KBM-7 (cell line): ENCODE measurements at regions not wholly inside any gene's neighbourhood (a gene's known extent, or its start where the extent isn't known, plus 50 kb on each side); places are given as distances from the start of the nearest gene placed in this dataset.
"Not testable (repeated sequence)": the region's sequence is repeated elsewhere in the genome, so short reads cannot be mapped to it uniquely, and the experiment has no call there.

Experiments used
- DNase-seq: peaks from one replicate; pipeline ENCODE4 v3.0.0-alpha.2; 2015
- in situ Hi-C: fragments of 300-500 bp; cut with MboI; formaldehyde crosslinking; loops from 2 replicates; pipeline ENCODE4 v1.14.3; 2020; ENCODE audit warnings: low sequenced_read_pairs, low pct_unique_long_range_greater_than_20kb, mixed read lengths

DNA sequence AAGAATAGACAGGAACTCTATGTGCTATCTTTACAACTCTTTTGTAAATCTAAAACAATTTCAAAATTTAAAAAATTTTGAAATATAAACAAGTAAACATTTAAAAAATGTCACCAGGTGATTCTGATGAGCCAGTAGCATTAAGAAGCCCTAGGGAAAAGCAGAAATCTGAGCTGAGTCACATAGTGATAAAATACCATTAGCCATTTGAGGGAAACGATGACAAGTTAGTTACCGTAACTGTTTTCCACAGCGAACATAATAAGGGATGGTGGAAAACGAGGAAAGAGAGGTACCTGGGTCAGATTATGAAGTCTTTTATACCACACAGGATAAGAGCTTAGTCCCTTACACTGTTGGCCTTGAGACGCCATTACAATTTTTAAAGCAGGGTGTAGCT is 55.5 kb downstream of the PRR15 start:
- DNase-seq, result no peak
- in situ Hi-C loops, result no loop called here

DNA sequence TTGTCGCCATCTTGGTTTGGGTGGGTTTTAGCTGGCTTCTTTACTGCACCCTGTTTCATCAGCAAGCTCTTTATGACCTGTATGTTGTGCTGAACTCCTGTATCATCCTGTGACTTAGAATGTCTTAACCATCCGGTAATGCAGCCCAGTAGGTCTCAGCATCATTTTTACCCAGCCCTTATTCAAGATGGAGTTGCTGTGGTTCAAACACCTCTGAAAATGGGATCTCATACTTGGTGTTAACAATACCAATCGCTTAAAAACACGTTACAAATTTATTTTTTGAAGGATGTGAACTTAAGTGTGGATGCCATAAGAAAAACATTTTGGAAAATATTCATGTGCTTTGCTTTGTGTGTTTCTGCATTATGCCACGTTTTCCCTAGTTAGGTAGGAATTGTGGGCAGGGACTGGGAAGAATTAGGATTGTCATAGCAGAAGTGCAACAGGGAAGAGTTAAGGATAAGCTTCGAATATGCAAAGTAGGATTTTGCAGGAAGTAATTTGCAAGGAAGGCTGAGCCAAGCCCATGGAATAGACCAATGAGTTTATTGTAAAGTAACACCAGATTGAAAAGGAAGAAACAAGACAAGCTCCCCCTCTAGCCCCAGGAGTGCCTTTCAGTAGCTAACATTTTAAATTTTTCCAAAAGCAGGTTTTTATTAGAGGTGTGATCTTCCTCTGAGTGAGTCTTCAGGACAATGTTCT is 56.4 kb downstream of the PRR15 start:
- in situ Hi-C loops, result no loop called here

DNA sequence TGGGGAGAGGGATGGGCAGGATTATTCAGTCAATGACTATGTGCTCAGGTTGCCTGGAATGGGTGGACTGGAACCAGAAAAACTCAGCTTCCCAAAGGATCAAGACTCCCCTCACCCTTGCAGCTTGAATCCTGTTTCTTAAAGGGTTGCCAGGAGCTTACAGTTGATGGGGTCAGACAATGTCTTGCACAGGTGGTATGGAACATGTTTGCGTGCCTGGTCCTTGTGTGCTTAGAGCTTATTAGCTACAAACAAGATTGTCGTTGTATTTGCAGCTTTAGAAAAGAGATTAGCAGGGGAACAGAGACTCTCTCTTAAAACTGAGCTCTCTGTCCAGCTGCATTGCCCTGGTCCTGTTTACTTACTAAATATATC is 56.9 kb downstream of the PRR15 start:
- in situ Hi-C loops, result no loop called here

More for the DNA sequence above, 56.4 kb downstream of the PRR15 start:
- no peak for DNase-seq

DNA sequence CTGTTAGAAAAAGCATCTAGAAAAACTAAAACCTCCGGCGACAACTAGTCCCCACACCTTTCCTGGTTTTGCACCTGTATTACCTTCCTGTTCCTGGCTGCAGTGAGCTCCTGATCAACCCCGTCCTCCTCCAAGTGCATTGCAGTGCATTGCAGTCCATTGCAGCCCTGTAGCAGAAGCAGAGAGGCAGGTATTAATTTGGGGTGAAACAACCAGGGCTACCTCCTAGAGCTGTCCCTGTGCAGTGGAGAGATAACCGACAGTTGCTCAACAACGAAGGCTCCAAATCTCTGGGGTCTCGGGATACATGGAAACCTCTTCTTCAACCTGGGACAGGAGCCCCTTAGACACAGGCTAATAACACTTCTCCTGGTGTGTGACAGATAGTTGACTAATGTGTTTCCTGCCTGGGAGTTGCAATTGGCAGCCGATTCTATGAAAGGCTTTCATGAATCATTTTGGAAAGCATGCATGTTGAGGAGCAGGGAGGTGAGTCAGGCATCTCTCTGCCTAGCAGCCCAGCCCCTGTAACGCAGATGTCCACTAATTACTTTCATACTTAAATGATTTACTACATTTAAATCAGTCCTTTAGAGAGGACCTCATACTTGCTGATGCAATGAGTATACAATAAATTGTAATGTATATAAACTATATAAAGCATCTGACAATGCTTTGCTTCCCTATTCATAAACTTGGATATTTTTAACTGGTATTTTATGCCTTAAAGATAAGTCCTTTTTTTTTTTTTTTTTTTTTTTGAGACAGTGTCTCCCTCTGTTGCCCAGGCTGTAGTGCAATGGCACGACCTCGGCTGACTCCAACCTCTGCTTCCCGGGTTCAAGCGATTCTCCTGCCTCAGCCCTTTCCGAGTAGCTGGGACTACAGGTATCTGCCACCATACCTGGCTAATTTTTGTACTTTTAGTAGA is 59.0 kb downstream of the PRR15 start:
- DNase-seq, result no peak
- in situ Hi-C loops, result no loop called here

More for the DNA sequence above, 56.9 kb downstream of the PRR15 start:
- DNase-seq, result no peak

DNA sequence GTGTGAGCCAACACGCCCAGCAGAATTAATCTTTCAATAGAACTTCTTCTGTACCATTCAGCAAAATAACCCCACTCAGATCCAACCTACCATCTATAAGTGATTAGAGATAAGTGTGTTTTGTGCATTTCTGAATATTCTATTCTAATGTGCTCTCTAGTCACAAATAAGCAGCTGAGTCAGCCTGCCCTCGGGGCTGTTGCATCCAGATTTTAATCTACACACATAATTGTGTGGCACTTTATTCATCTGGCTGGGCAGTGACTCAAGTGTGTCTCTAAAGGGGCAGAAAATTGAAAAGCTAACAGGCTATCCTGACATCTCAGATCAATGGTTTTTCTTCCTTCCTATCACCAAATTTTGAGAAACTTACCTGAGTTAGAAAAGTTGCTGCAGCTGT is 60.3 kb downstream of the PRR15 start:
- in situ Hi-C loops, result no loop called here
- DNase-seq, result no peak

DNA sequence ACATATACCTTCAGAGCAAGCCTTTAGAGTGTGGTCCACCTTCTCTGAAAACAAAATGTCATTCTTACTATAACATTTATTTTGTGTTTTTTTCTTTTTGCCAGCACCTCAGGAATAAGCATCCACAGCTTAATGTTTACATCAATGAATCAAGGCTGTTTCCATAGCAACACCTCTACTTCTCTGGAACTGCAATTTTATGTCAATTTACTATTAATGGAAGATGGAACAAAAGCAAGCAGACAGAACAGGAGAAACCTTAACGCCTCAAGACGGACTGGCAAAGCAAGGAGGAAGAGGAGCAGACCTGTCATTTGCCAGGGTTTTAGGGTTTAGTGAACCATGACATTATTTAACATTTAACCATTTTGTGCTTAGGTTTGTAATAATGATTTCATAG is 63.1 kb downstream of the PRR15 start:
- in situ Hi-C loops, result no loop called here
- DNase-seq, result no peak

DNA sequence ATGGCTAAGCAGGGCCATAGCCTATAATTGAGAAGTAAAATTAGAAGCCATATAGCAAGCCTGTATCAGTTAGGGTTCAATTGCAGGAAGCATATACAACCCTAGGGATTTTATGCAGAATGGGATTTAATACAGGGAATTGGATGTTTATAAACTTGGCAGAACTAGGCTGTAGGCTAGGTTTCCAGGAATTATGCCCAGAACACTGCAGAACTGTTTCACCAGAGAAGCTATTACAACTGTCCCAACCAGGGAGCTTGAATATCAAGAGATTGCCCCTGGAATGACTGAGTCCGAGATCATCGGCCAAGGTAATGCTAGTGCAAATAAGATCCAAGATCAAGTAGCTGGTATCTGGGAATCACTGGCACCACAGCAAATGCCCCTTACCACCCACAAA is 64.0 kb downstream of the PRR15 start:
- no peak for DNase-seq
- in situ Hi-C loops, result no loop called here

DNA sequence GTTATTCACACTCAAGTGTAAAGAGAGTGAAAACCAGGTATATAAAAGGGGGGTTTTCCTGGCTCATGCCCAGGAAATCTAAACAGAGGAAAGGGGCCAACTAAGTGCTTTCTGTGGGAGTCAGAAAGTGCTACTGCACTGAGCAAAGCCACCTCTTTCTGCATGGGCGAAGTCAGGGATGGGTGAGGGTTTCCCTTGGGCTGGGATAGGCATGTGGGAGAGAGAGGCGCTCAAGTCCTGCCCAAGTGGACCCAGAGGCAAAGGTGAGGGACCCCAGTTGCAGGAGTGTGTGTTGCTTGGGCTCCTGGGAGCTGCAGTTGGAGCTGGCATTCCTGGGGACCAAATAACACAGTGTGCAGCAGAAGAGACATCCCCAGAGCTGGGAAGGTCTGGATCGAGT is 65.9 kb downstream of the PRR15 start:
- DNase-seq, result no peak
- in situ Hi-C loops, result no loop called here

DNA sequence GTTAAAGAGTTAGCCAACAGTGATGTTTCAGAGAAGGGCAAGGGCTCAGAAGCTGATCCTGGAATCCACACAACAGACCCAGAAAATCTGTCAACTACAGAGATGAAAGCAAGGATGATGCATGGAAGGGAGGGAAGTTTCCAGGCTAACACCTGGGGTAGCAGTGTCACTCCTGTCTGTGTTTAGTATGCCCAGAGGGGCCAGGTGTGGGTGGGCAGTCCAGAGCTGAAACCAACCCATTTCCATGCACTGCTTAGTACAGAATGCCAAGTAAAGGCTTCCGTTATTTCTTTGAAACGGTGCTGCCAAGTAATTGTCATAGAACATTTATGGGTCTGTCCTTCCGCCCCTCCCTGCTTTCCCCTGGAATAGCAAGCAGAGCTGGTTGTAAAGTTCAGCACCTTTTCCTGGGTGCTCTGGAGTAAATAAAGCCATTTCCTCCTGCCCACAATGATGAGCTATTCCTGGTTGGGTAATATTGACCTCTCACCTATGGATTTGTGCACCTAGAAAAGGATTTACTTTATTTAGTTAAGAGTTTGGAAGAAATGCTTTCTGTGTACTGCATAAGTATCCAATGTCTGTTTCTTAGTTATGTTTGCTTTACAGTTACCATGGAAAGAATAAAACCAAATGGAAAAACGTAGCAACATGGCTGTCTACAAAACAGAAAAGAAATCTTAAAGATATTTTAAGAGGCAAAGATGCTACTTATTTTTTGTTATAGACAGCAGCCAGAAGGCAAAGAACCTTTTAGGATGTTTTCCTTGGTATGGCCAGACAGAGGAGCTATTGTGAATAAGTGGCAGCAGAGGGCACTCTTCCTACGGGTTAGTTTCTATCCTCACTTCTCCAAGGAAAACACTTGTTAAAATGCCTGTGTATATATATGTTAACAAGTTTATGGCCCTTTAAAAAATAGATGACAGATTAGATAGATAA is 71.7 kb downstream of the PRR15 start:
- in situ Hi-C loops, result not testable (repeated sequence)

DNA sequence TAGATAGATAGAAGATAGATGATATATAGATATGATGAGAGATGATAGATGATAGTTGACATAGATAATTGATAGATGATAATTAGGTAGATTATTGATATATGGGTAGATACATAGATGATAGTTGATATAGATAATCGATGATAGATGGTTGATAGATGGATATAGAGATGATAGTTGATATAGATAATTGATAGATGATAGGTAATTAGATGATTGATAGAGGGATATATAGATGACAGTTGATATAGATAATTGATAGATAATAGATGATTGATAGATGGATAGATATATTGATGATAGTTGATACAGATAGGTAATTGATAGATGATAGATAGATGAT is 72.3 kb downstream of the PRR15 start:
- in situ Hi-C loops, result no loop called here
- no peak for DNase-seq

More for the DNA sequence above, 71.7 kb downstream of the PRR15 start:
- peak; percentile 46 for DNase-seq

DNA sequence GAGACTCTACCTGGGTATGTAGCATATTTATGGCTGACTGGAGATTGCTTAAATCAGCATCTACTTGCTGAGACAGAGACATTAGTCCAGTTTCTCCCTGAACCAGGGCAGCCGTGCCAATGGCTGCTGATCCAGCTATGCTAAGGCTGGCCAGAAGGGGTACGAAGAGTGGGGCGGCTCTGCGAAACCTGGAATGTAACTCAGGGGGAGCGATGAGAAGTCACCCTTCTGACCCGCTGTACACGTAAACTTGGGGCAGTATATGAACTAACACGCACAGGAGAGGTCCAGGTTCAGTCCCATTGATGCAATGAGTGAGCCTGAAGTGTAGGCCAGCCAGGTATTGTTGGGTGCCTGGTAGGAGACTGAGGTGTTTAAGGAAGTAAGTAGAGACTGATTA is 73.7 kb downstream of the PRR15 start:
- in situ Hi-C loops, result no loop called here
- DNase-seq, result no peak

DNA sequence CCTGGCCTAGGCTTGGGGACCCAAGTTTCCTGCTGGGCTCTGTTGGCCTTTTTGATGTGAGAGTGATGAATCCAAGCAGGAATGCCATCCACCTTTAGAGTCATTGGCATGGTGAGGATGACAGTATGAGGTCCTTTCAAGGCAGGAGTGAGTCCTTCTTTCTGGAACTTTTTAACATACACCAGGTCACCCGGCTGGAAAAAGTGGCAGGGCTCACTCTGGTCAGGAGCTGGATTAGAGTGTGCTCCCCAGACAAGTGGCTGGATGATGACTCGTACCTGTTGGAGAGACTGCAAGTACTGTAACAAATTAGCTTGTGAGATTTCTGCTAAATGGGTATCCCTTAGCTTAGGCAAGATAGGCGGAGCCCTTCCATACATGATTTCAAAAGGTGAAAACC is 75.2 kb downstream of the PRR15 start:
- in situ Hi-C loops, DNase-seq: not testable (repeated sequence)

DNA sequence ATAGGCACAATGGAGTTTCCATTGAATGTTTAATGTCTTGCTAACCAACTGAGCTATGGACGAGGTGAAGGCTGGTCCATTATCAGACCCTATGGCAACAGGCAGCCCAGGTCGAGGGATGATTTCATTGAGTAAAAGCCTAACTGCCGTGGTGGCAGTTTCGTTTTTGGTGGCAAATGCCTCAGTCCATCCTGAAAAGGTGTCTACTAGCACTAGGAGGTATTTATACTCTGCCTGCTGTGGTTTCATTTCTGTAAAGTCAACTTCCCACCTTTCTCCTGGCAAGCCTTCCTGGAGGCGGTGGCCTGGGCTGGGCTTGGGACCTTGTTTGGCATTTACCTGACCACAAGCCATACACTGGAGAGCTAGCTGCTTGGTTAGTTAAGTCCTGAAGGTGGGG is 75.8 kb downstream of the PRR15 start:
- in situ Hi-C loops, result no loop called here
- DNase-seq, result no peak

DNA sequence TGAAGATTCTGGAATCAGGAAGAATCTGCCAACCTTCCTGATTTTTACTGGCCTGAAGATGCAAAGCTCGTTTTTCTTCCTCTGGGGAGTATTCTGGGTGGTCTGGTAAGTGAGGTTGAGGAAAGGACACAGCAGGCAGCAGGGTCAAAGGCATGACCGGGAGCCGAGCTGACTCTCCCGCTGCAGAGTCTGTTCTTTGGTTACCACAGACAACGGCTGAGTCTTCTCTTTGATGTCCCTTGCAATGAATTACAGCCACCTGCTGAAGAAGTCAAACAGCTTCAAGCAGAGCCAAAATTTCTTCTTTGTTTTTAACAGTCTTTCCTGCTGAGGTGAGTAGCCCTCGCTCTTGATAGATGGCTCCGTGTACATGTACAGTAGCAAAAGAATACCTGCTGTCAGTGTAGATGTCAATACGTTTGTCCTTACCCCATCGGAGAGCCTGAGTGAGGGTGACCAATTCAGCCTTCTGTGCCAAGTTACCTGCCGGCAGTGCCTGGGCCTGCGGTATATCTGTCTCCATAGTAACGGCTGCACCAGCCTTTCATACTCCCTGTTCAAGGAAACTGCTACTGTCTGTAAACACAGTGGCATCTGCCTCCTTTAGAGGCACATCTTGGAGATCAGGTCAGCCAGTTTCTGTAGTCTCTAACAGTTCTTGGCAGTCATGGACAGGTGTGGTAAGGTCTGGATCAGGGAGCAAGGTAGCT is 76.4 kb downstream of the PRR15 start:
- in situ Hi-C loops, result no loop called here
- no peak for DNase-seq

DNA sequence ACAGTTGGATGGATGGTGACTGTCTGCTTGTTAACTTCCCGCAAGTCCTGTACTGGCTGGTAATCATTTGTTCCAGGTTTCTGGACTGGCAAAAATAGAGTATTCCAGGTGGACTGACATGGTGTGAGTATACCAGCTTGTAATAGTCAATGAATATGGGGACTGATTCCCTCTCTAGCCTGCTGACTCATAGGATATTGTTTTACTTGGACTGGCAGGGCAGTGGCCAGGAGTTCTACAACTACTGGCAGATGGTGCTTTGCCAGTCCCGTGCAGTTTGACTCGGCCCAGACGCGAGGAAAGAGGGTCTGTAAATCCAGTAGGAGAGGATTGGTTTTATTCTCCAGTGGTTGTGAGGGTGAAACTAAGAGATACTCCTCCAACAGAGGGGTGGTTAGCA is 78.0 kb downstream of the PRR15 start:
- in situ Hi-C loops, result no loop called here
- DNase-seq, result no peak

DNA sequence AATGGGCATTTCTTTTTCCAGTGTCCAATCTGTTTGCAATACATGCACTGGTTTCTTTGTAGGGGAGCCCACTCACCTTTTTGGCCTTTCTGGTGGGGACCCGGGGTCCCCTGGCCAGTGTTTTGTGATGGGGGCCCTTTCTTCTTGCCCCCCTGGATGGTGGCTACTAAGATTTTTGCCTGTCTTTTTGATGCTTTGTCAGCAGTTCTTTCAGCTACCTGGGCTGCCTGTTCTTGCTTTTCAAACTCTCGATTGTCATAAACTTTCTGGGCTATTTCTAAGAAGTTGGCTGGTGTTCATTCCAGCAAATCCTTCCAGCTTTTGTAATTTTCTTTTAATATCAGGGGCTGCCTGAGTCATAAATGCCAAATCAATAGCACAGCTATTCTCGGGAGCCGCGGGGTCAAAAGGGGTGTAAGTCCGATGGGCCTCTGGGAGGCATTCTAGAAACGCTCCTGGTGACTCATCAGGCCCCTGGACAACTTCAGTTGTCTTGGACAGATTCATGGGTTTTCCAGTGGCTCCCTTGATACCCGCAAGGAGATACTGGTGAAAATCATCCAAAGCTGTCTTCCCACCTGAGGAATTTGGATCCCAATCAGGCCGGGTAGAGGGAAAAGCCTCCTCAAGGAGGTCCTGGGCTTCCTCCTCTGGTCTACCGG is 79.0 kb downstream of the PRR15 start:
- in situ Hi-C loops, result no loop called here
- no peak for DNase-seq

DNA sequence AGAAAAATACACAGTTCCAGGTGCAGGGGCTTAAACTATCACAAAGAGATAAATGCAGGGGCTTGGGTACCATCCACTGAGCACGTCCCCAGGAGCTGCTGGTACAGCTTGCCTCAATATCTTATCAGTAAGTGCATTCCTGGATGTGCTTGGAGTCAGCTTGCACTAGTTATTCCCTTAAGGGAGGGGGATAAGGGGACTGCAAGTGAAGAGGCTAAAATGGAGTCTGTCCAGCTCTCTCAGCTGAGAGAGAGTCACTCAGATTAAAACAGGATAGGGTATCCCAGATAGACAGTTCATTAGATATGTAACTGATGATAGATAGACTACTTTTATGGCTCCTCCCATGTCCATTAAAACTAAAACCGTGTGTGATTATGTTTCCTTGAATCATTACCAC is 82.5 kb downstream of the PRR15 start:
- in situ Hi-C loops, DNase-seq: not testable (repeated sequence)

DNA sequence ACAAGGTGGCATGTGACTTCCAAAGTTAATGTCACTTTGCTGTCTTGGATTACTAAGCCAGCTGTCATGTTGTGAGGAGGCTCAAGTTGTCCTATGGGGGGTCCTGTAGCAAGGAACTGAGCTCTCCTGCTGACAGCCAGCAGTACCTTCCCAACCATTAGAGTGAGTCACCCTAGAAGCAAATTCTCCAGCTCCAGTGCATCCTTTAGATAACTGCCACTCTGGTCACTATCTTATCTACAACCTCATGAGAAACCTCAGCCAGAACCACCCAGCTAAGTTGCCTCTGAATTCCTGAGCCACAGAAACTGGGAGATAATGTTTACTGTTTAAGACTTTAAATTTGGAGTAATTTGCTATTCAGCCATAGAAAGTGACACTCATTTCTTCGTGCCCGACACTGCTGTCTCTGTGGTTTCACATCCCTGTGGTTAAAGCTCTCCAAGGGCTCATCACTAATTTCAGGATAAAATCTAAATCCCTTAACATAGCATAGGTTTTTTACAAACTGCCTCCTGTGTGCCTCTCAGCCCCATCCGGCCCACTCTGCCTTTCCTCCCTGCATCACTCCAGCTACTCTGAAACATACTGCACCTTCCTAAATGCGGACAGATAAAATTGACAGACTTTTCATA is 83.5 kb downstream of the PRR15 start:
- in situ Hi-C loops, result no loop called here

More for the DNA sequence above, 83.5 kb downstream of the PRR15 start:
- no peak for DNase-seq
